HEK293T (cell line): ENCODE measurements at regions not wholly inside any gene's neighbourhood (a gene's known extent, or its start where the extent isn't known, plus 50 kb on each side); places are given as distances from the start of the nearest gene placed in this dataset.

Experiments
- ARNT ChIP-seq: fragments of 450-650 bp; IDR thresholded peaks from 2 replicates; pipeline ENCODE4 v1.6.1; 2017; ENCODE audit warnings: mild to moderate bottlenecking
- BHLHE40 ChIP-seq: fragments of 450-650 bp; IDR thresholded peaks from 2 replicates; pipeline ENCODE4 v1.6.1; 2016; ENCODE audit warnings: mild to moderate bottlenecking, moderate library complexity, borderline replicate concordance
- CTBP1 ChIP-seq: fragments of 450-650 bp; IDR thresholded peaks from 2 replicates; pipeline ENCODE4 v1.6.1; 2016; ENCODE audit warnings: borderline replicate concordance
- ELF4 ChIP-seq: fragments of 450-650 bp; IDR thresholded peaks from 2 replicates; pipeline ENCODE4 v1.6.1; 2017; ENCODE audit warnings: antibody characterized with exemption
- FOXA1 ChIP-seq: fragments of 450-650 bp; IDR thresholded peaks from 2 replicates; pipeline ENCODE4 v1.6.1; 2016; ENCODE audit warnings: mild to moderate bottlenecking
- FOXM1 ChIP-seq: fragments of 450-650 bp; IDR thresholded peaks from 2 replicates; pipeline ENCODE4 v1.6.1; 2017; ENCODE audit warnings: mild to moderate bottlenecking, borderline replicate concordance
- HDGF ChIP-seq: fragments of 450-650 bp; IDR thresholded peaks from 2 replicates; pipeline ENCODE4 v1.6.1; 2017; ENCODE audit warnings: antibody characterized with exemption, borderline replicate concordance
- L3MBTL2 ChIP-seq: fragments of 450-650 bp; conservative IDR thresholded peaks from 2 replicates; pipeline ENCODE4 v1.6.1; 2016; ENCODE audit warnings: mild to moderate bottlenecking
- NFRKB ChIP-seq: fragments of 450-650 bp; IDR thresholded peaks from 2 replicates; pipeline ENCODE4 v1.6.1; 2016; ENCODE audit warnings: mild to moderate bottlenecking, moderate library complexity
- SP1 ChIP-seq: fragments of 450-650 bp; IDR thresholded peaks from 2 replicates; pipeline ENCODE4 v1.6.1; 2017
- SUZ12 ChIP-seq: fragments of 450-650 bp; IDR thresholded peaks from 2 replicates; pipeline ENCODE4 v1.6.1; 2016; ENCODE audit warnings: mild to moderate bottlenecking
- TARDBP ChIP-seq: fragments of 450-650 bp; IDR thresholded peaks from 2 replicates; pipeline ENCODE4 v1.6.1; 2016
- ZNF384 ChIP-seq: fragments of 450-650 bp; IDR thresholded peaks from 2 replicates; pipeline ENCODE4 v1.6.1; 2016
- TF ChIP-seq, protein P1 (sequence below): fragments of 450-650 bp; IDR thresholded peaks from 2 replicates; pipeline ENCODE4 v1.6.1; 2016

GRCh38 chr2:192469612-192470011 lies 274.9 kb upstream of the TMEFF2 start:
- no peak for TF ChIP-seq SP1
- no peak for TF ChIP-seq BHLHE40
- no peak for TF ChIP-seq HDGF
- TF ChIP-seq ZNF384: no peak
- no peak for TF ChIP-seq NFRKB
- TF ChIP-seq TARDBP: no peak
- TF ChIP-seq, protein P1, sequence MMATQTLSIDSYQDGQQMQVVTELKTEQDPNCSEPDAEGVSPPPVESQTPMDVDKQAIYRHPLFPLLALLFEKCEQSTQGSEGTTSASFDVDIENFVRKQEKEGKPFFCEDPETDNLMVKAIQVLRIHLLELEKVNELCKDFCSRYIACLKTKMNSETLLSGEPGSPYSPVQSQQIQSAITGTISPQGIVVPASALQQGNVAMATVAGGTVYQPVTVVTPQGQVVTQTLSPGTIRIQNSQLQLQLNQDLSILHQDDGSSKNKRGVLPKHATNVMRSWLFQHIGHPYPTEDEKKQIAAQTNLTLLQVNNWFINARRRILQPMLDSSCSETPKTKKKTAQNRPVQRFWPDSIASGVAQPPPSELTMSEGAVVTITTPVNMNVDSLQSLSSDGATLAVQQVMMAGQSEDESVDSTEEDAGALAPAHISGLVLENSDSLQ: no peak
- no peak for TF ChIP-seq FOXM1
- TF ChIP-seq SUZ12: no peak
- TF ChIP-seq ELF4: no peak
- no peak for TF ChIP-seq ARNT
- TF ChIP-seq CTBP1: no peak
- no peak for TF ChIP-seq L3MBTL2
- no peak for TF ChIP-seq FOXA1
